NOMO-1 (cell line): ENCODE measurements at regions not wholly inside any gene's neighbourhood (a gene's known extent, or its start where the extent isn't known, plus 50 kb on each side); places are given as distances from the start of the nearest gene placed in this dataset.

Experiments used
- DNase-seq, 2 experiments: peaks; one replicate each; lab custom pipeline; 2025; ENCODE audit not compliant: unreplicated experiment in 2 of 2; lab: John Stamatoyannopoulos, UW

- DNase-seq, result no peak
These were observed 326.6 kb upstream of the PROK2 start for GRCh38 chr3:72111265-72112205.

DNA sequence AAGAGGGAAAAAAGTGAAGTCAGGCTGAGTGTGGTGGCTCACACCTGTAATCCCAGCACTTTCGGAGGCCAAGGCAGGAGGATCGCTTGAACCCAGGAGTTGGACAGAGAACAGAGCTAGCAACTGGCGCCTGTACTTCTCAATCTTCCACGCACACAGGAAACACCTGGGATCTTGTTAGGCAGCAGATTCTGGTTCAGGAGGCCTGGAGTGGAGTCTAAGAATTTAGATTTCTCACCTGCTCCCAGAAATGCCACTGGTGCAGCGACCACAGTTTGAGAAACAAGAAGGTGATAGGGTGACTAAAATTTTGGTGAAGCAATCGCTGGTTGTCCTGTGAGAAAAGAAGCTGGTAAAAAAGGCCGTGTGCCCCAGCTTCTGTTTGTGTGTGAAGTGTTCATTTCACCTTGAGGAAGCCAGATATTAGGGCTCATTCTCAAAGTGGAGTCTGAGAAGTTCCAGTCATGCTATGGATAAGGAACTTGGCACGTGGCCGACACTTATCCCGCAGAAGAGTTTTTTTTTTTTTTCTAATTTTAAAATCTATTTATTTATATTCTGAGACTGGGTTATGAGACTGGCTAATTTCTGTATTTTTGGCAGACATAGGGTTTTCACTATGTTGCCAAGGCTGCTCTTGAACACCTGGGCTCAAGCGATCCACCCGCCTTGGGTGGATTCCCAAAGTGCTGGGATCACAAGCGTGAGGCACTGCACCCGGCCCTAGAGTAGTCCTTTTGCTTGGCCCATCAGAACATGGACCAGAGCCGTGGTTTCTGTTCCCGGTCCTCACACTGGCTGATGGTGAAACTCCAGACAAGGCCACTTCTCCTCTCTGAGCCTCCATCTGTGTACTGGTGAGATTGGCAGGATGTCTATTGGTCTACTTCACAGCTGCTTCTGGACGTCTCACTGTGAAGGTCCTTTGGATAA is 324.6 kb upstream of the PROK2 start:
- DNase-seq, result no peak

GRCh38 chr3:72105306-72105705 is 320.4 kb upstream of the PROK2 start:
- DNase-seq, result no peak

DNA sequence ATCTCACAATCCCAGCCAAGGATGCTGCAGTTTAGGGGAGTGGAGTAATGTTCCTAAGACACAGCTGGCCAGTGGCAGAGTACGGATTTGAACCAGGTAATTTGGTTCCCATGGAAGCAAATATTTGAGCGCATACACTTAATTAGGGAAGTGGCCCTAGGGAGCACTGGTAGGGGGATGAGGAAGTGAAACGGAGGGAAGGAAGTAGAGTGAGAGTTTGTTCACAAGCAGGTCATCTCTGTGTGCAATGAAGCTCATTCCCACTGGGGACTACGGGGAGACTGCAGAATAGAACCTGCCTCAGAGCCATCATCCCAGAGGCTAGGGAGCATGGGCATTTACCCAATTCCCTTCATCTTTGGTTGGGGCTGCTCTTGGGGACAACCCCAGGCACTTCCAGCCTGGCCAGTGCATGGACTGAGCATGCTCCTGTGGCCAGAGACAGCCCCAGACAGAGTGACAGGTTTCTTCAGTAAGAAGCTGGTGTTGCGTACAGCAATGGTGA is 317.2 kb upstream of the PROK2 start:
- DNase-seq, result peak; percentile 76 to 99

DNA sequence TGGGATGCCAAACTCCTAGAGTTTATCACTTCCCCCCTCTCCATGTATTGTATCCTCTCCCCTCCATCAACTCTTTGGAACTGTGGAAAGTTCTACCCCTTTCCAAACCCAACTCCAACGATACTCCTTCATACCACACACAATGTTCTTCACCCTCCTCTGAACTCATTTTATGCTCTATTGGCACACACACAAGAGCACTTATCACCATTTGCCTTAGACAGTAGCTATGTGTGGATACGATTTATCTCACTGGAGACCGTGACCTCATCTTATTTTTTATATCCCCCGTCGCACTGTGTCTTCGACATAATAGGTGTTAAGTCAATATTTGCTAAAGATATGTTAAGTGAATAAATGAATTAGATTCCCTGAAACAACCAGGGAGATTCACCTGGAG is 316.5 kb upstream of the PROK2 start:
- DNase-seq, result no peak

DNA sequence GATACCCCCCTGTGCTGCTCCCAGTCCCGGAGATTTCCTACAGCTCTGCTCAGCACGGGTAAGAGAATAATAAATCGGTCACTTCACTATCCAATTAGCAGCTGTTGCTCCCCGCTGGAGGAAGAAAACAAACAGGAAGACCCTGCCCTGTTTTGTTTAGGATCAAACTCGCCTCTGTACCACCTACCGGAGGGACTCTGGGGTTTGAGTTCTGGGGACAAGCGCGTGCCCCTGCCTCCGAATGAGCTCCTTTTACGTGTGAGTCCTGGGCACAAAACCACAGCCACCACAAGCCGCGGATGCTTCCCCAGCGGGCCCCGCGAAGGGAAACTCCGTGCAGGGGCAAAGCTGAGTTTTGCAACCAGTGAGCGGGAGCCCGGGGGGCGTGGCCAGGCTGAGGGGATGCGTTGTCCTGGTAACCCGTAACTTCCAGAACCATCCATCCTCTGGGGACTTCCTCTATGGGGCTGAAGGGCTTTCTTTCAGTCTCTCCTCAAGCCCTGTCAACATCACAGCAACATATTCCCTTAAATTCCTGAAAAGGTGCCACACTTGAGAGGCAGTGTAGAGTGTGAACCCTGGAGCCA is 315.7 kb upstream of the PROK2 start:
- peak; percentile 90 to 95 for DNase-seq

DNA sequence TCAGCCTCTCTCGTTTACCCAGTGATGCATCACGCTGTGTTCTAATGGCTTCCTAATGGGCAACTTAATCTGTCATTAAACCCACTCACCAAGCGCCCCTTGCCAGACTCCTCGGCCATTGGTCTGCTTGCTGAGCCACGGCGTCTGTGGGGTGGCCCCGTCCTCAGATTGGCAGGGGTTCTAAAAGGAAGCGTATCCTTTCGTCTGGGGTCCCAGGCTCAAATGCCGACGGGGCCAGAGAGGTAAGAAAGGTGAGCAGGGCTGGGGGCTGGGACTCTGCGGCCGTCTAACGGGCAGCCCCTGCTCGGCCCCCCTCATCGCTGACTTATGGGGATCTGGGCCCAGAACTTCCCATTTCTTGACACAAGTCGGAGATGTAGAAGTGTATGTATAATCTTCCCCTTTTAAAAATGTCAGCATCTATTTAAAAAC is 315.1 kb upstream of the PROK2 start:
- peak; percentile 54 to 64 for DNase-seq

DNA sequence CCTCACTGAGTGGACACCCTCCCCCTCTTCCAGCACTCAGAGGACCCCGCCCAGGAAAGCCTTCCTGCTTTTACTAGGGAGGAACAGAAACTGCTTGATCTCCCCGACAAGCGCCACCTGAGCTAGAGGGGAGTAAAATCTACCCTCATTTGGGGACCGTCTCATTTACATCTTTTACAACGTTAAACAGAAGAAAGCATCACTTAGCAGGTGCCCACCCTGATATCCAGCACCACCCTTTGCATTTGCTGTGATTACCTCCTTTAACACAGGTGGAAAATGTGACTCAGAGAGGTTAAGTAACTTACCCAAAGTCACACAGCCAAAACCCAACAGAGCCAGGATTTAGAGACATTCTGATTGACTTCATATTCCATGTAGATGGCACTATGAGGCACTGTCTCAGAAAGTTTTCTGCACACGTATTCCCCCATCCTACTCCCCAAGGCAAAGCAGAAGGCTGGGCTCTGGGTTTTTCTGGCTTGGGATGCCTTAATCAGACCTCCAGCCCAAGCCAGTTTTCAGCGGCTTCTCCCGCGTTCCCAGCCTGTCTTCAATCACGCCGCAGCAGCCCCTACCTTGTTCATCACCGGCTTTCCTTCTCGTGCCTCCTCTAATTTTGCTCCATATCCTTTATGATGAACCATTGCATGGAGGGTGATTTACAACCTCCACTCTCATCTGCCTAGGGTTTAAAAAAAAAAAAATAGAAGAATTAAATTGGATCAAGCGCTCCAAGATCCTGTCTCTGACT is 314.6 kb upstream of the PROK2 start:
- no peak for DNase-seq

DNA sequence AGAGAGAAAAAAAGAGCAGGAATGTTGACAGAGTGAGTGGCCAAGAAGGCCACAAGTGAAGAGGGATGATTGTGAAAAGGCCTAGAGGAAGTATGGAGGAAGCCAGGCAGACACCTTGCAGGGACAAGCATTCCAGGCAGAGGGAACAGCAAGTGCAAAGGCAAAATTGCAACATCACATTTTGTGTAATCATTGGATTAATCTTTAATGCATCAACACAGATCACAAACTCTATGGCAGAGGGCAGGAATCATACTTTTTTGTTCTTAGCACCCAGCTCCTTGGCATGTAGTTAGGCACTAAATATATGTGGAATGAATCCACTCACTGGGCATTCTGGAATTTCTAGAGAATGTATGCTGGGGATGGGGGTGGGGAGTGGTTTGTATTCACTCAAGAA is 312.1 kb upstream of the PROK2 start:
- DNase-seq, result no peak

GRCh38 chr3:72095521-72095920 is 310.6 kb upstream of the PROK2 start:
- DNase-seq, result no peak

DNA sequence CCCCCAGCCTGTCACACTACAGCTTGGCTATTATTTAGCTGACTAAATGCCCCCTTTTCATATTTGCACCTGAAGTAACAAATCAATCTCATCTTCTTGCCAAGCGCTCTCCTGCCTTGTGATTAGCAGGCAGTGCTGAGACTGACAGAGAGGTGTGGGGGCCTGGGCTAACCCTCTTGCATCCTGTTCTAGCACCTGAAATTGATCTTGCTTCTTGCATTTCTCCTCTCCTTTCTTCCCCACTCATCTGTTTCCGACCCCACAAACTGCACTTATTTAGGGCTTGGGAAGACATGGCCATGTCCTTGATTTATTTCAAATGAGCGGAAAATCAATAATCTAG is 309.0 kb upstream of the PROK2 start:
- no peak for DNase-seq

DNA sequence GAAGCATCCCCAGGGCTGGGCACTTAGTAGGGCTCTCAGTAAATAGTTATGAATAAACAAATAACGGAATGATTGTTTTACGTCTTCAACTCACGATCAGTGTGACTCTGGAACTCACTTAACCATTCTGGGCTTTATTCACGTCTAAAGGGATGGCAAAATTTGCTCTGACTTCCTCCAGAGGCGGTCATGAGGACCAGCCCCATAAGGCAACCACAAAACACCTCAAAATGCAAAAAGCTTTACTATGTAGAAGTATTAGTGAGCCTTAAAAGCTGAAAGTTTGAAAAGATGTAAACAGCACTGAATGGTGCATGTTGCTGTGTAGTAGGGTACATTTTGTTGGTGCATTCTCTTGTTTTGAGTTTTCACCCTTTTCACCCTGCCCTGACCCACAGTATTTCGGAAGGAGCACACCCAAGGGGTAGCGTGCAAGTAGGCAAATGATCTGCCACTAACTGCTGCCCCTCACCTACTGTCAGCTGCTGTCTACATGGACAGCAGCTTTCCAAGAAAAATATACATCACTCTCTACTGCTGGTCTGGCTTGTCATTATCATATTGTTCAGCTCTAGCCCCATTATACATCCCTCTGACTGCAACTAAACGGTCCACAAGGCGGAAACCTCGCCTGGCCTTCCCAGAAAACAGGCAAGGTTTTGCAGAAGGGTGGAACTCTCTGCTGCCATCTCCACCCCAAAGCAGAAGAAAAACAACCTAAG is 308.5 kb upstream of the PROK2 start:
- no peak for DNase-seq

DNA sequence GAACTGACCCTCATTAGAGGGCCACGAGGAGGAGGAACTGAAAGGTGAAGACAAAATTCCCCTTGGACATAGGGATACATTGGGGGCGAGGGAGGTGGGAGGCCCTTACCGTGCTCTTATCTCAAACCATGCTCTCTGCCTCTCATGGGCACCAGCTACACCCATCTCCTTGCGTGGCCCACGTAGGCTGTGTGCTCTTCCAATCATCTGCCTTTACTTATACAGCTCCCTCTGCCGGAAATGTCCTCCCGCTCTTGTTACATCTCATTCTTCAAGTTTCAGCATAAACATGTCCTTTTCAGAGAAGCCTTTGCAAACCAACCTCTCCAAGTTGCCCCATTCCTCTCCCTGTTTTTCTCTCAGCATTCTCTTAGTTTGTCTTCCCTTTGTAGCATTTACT is 307.8 kb upstream of the PROK2 start:
- DNase-seq, result peak in 1 of 2 experiments; percentile 1

DNA sequence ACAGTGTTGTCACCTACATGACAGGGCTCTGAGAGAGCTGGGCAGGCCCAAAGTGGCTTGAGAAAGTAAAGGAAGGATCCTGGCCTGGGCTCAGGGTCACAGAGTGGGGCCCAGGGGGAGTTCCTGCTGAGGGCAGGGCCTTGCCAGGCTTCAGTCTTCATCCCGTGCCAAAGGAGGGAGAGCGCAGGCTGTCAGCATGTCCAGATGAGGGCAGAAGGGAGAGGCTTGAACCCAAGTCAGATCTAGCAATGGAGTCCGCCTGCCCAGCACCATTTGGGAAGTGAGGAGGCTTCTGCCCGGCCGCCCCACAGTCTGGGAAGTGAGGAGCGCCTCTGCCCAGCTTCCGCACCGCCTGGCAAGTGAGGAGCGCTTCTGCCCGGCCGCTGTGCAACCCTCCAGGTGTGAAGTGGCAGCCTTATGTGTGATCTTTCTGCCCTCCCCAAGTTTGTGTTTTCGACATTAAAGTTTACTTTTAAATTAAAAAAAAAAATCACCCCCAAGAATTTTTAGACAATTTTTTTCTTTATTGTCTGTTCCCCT is 303.6 kb upstream of the PROK2 start:
- no peak for DNase-seq

DNA sequence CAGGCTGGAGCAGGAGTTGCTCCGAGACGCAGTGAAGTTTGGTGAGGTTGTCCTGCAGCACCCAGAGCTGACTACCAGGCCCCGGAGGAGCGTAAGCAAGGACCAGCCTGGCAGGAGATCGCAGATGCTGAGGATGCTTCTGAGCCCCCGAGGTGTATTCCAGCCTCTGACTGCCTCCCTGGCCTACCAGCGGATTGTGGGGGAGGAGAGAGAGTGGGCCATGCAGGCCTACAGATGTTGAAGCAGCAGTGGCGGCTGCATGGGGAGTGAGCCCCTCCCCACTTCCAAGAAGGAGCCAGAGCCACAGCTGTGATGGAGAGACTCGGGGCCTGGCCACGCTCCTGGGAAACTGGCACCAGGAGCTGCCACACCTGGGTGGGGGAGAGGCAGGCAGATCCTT is 302.5 kb upstream of the PROK2 start:
- no peak for DNase-seq

DNA sequence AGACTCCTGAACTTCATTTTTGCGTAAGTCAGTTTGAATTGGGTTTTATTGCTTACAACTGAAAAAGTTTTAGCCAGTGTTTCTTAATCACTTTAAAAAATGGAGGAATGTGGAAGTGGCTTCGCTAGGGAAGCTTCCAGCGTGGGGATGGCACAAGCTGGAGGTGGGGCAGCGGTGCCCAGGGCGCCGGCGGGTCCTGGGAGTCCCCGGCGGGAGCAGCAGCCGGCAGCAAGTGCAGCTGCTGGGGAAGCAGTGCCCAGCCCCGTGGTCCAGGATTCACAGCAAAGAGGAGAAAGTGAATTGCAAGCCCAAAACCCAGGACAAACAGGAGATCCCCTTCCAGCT is 301.8 kb upstream of the PROK2 start:
- no peak for DNase-seq

DNA sequence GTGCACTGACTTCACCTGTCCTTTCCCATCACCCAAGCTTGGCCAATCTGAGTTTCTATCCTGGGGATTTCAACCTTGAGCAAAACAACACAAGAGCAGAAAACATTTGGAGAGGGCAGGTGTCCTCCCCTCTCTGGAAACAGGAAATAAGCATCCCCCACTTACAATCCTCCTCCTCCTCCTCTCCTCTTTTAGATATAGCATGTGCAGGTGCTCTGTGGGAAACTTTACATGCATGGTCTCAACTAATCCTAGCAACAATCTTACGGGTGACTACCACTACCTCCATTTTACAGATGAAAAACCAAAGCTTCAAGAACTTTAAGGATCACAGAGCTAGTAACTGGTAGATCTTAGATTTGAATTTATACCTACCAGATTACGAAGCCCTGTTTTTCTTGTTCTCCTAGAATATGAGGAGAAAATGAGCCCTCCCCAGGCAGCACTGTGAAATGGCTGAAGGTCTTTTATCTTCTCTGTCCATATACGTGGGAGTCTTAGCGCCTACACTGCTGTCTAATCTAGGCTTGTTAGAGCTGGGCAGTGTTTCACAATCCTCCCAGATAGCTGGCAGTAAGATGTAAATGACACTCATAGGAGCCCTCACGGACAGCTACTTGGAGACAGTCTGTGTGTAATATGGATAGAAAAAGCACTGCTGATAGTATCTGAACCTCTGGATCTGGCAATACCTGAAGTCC is 301.2 kb upstream of the PROK2 start:
- DNase-seq, result peak; percentile 56 to 77

GRCh38 chr3:72085036-72085435 is 300.1 kb upstream of the PROK2 start:
- no peak for DNase-seq
